Choroid plexus epithelial cell (primary cell): ENCODE measurements at regions not wholly inside any gene's neighbourhood (a gene's known extent, or its start where the extent isn't known, plus 50 kb on each side); places are given as distances from the start of the nearest gene placed in this dataset.

Experiments
- DNase-seq: peaks from one replicate; pipeline ENCODE4 v3.0.0-alpha.2; 2010; ENCODE audit warnings: low read depth
- H3K4me3 ChIP-seq: 2 replicates; pipeline ENCODE4 v1.5.1; 2011; ENCODE audit warnings: low read depth, mild to moderate bottlenecking, control low read depth, low read length, moderate library complexity
- TF ChIP-seq, protein P1 (sequence below): conservative IDR thresholded peaks from 2 replicates; pipeline ENCODE4 v1.5.1; 2011; ENCODE audit warnings: low read depth, mild to moderate bottlenecking, control low read depth, inconsistent platforms, low read length, moderate library complexity

DNA sequence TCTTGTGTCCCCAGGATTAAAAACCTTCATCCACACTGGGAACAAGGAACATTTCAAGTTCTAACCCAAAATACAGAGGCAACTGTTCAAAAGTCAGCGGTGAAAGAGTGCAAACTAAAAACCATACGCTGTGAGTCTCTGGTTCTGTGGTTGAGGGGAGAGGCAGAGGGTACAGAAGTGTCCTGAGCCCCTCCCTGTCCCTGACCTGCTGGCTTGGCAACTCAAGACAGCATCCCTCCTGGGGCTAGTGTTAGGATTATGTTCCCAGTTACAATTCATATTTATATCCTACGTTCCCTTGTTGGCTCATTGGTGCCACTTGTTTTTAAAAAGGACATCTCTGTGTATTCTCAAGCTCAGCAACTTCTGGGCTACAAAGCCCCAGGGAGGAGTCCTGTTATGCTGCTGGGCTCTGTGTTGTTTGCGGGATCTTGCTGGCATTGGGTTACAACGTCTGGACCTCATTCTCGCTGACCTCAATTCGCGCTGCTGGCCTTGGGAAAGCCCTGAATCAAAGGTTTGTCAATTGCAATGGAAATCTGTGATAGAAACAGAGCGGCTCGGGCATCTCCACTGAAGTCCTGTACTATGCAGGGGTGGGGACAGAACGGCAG lies 420.8 kb downstream of the FUT8 start:
- TF ChIP-seq, protein P1, sequence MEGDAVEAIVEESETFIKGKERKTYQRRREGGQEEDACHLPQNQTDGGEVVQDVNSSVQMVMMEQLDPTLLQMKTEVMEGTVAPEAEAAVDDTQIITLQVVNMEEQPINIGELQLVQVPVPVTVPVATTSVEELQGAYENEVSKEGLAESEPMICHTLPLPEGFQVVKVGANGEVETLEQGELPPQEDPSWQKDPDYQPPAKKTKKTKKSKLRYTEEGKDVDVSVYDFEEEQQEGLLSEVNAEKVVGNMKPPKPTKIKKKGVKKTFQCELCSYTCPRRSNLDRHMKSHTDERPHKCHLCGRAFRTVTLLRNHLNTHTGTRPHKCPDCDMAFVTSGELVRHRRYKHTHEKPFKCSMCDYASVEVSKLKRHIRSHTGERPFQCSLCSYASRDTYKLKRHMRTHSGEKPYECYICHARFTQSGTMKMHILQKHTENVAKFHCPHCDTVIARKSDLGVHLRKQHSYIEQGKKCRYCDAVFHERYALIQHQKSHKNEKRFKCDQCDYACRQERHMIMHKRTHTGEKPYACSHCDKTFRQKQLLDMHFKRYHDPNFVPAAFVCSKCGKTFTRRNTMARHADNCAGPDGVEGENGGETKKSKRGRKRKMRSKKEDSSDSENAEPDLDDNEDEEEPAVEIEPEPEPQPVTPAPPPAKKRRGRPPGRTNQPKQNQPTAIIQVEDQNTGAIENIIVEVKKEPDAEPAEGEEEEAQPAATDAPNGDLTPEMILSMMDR, result no peak
- DNase-seq, result no peak
- H3K4me3 ChIP-seq, result no peak overlapping the region

DNA sequence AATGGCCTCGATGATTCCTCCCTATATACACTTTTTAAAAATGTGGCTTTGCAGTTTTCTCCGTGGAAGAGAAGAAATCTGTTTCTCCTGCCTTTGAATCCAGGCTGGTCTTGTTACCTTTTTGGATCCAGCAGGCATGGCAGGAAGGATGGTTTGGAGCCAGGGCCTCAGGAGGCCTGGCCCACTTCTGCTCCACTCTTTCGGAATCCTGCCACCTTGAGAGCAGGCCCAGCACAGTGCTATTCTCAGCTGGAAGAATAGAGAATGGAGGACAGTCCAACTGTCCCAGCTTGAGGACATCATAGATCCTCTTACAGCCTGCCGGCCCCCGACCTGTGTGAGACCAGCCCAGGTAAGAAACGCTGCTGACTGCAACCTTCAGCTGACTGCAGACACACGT lies 421.5 kb downstream of the FUT8 start:
- no peak overlapping the region for H3K4me3 ChIP-seq
- TF ChIP-seq, protein P1, result no peak
- no peak for DNase-seq

DNA sequence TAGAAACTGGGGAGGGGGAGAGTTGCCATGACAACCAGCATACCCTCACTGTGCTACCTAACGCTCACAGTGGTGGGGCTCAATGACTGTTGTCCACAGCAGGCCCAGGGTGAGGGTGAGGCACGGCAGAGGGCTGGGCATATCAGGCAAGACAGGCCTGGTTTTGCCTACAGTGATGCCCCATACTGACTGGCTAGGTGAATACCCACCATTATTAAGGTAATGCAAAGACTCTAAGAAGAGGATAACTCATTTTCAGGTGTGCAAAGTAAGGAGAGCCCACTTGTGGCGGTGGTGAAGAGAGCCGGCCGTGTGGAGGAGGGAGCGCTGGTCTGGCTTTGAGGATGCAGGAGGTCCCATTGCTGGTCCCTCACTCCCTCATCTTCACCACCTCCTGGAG lies 422.3 kb downstream of the FUT8 start:
- H3K4me3 ChIP-seq, result no peak overlapping the region
- DNase-seq, result no peak
- TF ChIP-seq, protein P1, result no peak

DNA sequence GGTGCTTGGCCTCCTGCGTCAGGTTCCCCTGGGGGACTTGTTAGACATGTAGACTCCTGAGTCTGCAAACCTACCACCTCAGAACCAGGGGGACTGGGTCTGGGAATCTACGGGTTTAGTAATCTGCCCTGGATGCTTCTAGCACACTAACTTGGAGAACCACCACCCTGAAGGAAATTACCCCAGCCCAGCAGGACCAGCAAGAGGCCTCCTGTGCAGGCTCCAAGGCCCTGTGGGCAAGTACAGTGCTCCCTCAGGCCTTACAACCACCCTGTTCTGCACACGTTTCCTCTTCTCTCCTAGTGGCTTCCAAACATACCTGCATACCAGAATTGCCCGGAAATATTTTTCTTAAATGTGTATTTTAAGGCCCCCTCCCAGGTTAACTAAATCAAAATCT lies 423.0 kb downstream of the FUT8 start:
- H3K4me3 ChIP-seq, result no peak overlapping the region
- no peak for DNase-seq
- TF ChIP-seq, protein P1, result no peak

DNA sequence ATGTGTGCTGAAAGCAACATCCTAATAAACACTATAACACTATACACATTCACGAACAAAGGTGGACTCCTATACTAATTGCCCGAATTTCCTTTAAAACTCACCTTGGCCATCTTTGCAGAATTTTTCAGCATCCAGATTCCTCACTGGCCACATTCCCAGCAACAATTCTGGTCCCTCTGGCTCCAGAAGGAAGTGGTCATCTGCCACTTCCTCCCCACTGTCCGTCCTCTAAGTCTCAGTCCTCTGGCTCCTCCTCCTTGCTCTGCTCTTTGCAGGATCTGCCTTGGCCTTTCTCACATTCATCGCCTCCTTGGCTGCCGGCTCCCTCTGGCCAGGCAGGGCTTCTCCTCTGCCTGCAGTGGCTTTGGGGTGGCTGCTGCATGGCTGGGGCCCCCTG lies 426.0 kb downstream of the FUT8 start:
- no peak overlapping the region for H3K4me3 ChIP-seq
- TF ChIP-seq, protein P1, result no peak
- no peak for DNase-seq

DNA sequence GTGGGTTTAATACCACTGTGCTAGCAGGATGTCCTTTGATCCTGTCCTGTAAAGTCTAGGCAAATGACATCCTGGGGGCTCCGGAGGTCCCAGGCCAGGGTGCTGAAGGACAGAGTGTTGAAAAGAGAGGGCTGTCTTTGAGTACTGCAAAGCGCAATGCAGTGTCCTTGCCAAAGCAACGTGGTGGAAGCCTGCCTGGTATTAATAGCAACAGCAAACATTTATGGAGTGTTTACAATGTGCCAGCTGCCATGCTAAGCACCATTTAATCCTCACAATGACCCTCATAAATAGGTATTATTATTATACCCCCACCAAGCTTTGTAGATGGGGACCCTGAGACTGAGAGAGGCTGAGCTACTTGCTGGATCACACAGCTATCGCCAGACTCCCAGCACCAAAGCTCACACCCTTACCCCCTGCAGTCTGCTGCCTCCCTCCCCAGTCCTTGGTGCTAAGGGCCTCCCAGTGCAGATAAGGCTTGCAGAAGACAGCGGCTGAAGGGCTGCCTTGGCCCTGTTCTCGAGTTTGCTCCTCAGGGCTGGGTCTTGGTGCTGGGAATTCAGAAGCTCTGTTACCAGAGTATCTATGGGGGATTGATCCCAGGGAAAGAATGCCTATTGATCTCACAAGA lies 427.7 kb downstream of the FUT8 start:
- no peak for DNase-seq
- TF ChIP-seq, protein P1, result no peak

DNA sequence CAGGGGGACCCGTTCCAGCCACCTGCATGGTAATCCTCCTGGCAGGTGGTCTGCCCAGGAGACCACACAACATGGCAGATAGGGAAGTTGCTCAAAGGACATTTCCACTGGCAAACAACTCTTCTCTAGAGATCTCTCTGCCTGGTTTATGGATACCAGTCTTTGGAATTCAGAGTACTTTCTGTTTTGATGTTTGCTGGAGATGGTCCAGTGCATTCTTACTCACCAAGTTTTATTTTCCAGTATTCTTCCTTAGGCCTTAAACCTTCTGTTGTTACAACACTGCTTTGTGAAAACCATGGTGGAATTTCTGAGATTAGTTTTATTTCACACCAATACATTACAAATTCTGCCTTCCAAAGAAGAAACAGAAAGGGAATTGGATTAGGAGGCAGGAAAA lies 428.3 kb downstream of the FUT8 start:
- peak; percentile 29 for DNase-seq
- TF ChIP-seq, protein P1, result no peak
- no peak overlapping the region for H3K4me3 ChIP-seq

More for the DNA sequence above, 427.7 kb downstream of the FUT8 start:
- no peak overlapping the region for H3K4me3 ChIP-seq
